ENCODE measurements at regions not wholly inside any gene's neighbourhood (a gene's known extent, or its start where the extent isn't known, plus 50 kb on each side); places are given as distances from the start of the nearest gene placed in this dataset.

- intact Hi-C loops (cut with DNase I; ENCODE audit: low total_unique reads), result no loop called here
- TF ChIP-seq POLR2A (IDR thresholded peaks at IDR 0.05), result no peak
- no peak for TF ChIP-seq CTCF (IDR thresholded peaks at IDR 0.05)
- H3K36me3 ChIP-seq (ENCODE audit: low read depth, missing control alignments), result no peaks in the 10 kb centered on the region
- H3K27ac ChIP-seq, result no peak overlapping the region
- WGBS, 2 donors, result 83 to 93% methylated on average over 5 of the region's 5 CpGs
- no peaks in the 10 kb centered on the region for H3K4me1 ChIP-seq
- no peak overlapping the region for H3K4me3 ChIP-seq
- no peaks in the 10 kb centered on the region for H3K27me3 ChIP-seq
- H3K9me3 ChIP-seq, result no peaks in the 10 kb centered on the region
- no peak for DNase-seq
These were observed 177.5 kb downstream of the OXSM start for GRCh38 chr3:25967385-25967784.

DNA sequence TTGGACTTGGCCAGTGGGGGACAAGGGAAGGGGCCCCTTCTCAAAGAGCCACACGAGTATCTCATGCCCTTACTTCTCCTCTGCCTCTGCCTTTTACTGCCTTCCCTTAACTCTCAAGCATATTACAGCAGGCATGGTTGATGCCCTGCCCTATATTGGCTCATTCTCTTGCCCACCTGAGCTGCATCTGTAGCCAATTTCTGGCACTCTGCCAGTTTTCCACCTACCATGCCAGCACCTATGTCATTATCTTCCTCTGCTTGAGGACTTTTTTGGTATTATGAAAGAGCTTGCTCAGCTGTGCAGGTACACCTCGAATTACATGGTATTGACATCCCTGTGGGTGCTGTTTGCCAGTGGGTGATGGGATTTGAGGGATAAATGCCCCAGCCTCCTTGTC lies 181.8 kb downstream of the OXSM start:
- intact Hi-C loops (cut with DNase I; ENCODE audit: low total_unique reads), result no loop called here
- 57 to 77% methylated on average over 2 of the region's 2 CpGs for WGBS, 2 donors
- H3K27me3 ChIP-seq, result no peaks in the 10 kb centered on the region
- DNase-seq, result no peak
- no peaks in the 10 kb centered on the region for H3K36me3 ChIP-seq (ENCODE audit: low read depth, missing control alignments)
- no peak overlapping the region for H3K4me3 ChIP-seq
- no peaks in the 10 kb centered on the region for H3K9me3 ChIP-seq
- no peaks in the 10 kb centered on the region for H3K4me1 ChIP-seq
- no peak for TF ChIP-seq CTCF (IDR thresholded peaks at IDR 0.05)
- TF ChIP-seq POLR2A (IDR thresholded peaks at IDR 0.05), result no peak
- H3K27ac ChIP-seq, result no peak overlapping the region

DNA sequence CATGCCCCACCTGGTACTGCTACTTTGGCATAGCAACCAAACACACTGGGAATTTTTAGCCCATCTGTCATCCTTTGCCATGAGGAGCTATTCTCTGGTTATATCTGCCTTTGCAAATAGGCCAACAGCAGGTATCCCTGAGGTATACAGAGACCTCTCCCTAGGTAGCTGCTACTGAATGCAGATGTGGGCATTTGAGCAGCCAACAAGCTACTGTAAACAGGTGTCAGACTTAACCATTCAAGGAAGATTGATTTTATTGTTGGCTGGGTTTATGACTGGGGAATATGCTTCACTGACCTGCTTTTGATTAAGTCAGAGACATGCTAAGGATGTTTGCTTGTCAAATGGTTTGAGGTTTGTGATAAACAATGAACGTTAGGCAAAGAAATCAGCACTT lies 183.2 kb downstream of the OXSM start:
- Histone ChIP-seq H3K9me3 (no peaks in the 10 kb centered on the region), H3K27me3 (no peaks in the 10 kb centered on the region), H3K4me3 (no peak overlapping the region), H3K36me3 (ENCODE audit: low read depth, missing control alignments) (no peaks in the 10 kb centered on the region), H3K4me1 (no peaks in the 10 kb centered on the region), H3K27ac (no peak overlapping the region)
- DNase-seq, result no peak
- intact Hi-C loops (cut with DNase I; ENCODE audit: low total_unique reads), result no loop called here
- TF ChIP-seq CTCF (IDR thresholded peaks at IDR 0.05), result no peak
- no peak for TF ChIP-seq POLR2A (IDR thresholded peaks at IDR 0.05)
- 32 to 40% methylated on average over 1 of the region's 1 CpG for WGBS, 2 donors

DNA sequence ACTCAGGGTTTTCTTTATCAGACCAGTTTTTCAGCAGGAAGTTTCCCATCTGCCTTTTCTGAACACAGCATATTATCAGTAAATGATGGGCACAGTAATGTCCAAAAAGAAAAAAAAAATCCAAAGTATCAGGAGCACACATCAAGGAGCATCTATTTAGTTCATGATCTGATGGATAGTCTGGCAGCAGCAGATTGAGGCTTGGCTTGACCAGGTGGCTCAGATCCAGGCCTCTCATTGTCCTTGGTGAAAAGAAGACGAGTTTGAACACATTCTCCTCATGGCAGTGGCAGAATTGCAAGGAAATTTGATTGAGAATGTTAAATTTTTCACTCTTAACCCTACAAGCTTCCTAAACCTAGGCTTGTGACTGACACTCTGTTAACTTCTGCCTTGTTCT lies 192.9 kb downstream of the OXSM start:
- Histone ChIP-seq H3K36me3 (ENCODE audit: low read depth, missing control alignments) (no peaks in the 10 kb centered on the region), H3K27ac (no peak overlapping the region), H3K27me3 (no peaks in the 10 kb centered on the region), H3K4me1 (no peaks in the 10 kb centered on the region), H3K4me3 (no peak overlapping the region), H3K9me3 (no peaks in the 10 kb centered on the region)
- intact Hi-C loops (cut with DNase I; ENCODE audit: low total_unique reads), result no loop called here
- TF ChIP-seq POLR2A (IDR thresholded peaks at IDR 0.05) (no peak), CTCF (IDR thresholded peaks at IDR 0.05) (no peak)
- no peak for DNase-seq
- whole genome bisulfite sequencing, 2 donors, result 31 to 33% methylated on average over 1 of the region's 1 CpG

- H3K27me3 ChIP-seq, result no peaks in the 10 kb centered on the region
- no peaks in the 10 kb centered on the region for H3K4me1 ChIP-seq
- intact Hi-C loops (cut with DNase I; ENCODE audit: low total_unique reads), result no loop called here
- WGBS, 2 donors, result 82 to 87% methylated on average over 1 of the region's 1 CpG
- DNase-seq, result no peak
- no peak overlapping the region for H3K27ac ChIP-seq
- TF ChIP-seq POLR2A (IDR thresholded peaks at IDR 0.05) (no peak), CTCF (IDR thresholded peaks at IDR 0.05) (no peak)
- H3K36me3 ChIP-seq (ENCODE audit: low read depth, missing control alignments), result no peaks in the 10 kb centered on the region
- no peak overlapping the region for H3K4me3 ChIP-seq
- no peaks in the 10 kb centered on the region for H3K9me3 ChIP-seq
These were observed 195.7 kb downstream of the OXSM start for GRCh38 chr3:25985621-25986020.

Data from testis (tissue), 2 donors.